Liver (tissue), 8 donors: ENCODE measurements at regions not wholly inside any gene's neighbourhood (a gene's known extent, or its start where the extent isn't known, plus 50 kb on each side); places are given as distances from the start of the nearest gene placed in this dataset.

Experiments
- DNase-seq: peaks from one replicate; pipeline ENCODE4 v3.0.0-alpha.2; 2017; ENCODE audit warnings: low spot score
- H3K27ac ChIP-seq, 2 donors: one replicate each; pipeline ENCODE4 v1.7.0; 2013; ENCODE audit warnings: inconsistent platforms in 2 of 2, low read length in 2 of 2, control low read depth in 1 of 2, low read depth in 1 of 2, mild to moderate bottlenecking in 1 of 2
- H3K27me3 ChIP-seq, 4 donors: one replicate each; pipeline versions ENCODE4 v1.6.1 to v1.7.0; 2013; ENCODE audit warnings: low read length in 3 of 4, inconsistent platforms in 1 of 4, mild to moderate bottlenecking in 1 of 4, moderate library complexity in 1 of 4; ENCODE audit not compliant: control insufficient read depth in 4 of 4, insufficient read depth in 4 of 4
- H3K36me3 ChIP-seq, 4 donors: one replicate each; pipeline versions ENCODE4 v1.6.1 to v1.7.0; 2013; ENCODE audit warnings: low read length in 3 of 4, mild to moderate bottlenecking in 3 of 4, low read depth in 1 of 4, moderate library complexity in 1 of 4; ENCODE audit not compliant: control insufficient read depth in 4 of 4, insufficient read depth in 3 of 4
- H3K4me1 ChIP-seq, 4 donors: one replicate each; pipeline versions ENCODE4 v1.6.1 to v1.7.0; 2013; ENCODE audit warnings: low read length in 3 of 4, mild to moderate bottlenecking in 3 of 4, moderate library complexity in 1 of 4; ENCODE audit not compliant: control insufficient read depth in 4 of 4, insufficient read depth in 4 of 4
- H3K4me3 ChIP-seq, 3 donors: one replicate each; pipeline versions ENCODE4 v1.6.1 to v1.7.0; 2013; ENCODE audit warnings: low read length in 3 of 3, control low read depth in 1 of 3, low read depth in 1 of 3, mild to moderate bottlenecking in 1 of 3
- H3K9ac ChIP-seq, 2 donors: one replicate each; pipeline ENCODE4 v1.7.0; 2013; ENCODE audit warnings: low read length in 2 of 2, mild to moderate bottlenecking in 2 of 2, moderate library complexity in 2 of 2, control low read depth in 1 of 2, low read depth in 1 of 2
- H3K9me3 ChIP-seq, 4 donors: one replicate each; pipeline versions ENCODE4 v1.6.1 to v1.7.0; 2013; ENCODE audit warnings: low read length in 3 of 4; ENCODE audit not compliant: control insufficient read depth in 4 of 4
- EGR1 ChIP-seq, 2 donors: IDR thresholded peaks; 2 replicates each; pipeline ENCODE4 v1.6.1; 2016 to 2018; ENCODE audit warnings: antibody characterized with exemption in 2 of 2, low read depth in 2 of 2
- FOXA1 ChIP-seq: IDR thresholded peaks from 2 replicates; pipeline ENCODE4 v1.6.1; 2016; ENCODE audit warnings: antibody characterized with exemption
- FOXA2 ChIP-seq: IDR thresholded peaks from 2 replicates; pipeline ENCODE4 v1.6.1; 2016; ENCODE audit warnings: antibody characterized with exemption
- GABPA ChIP-seq, 2 donors: IDR thresholded peaks in 1 of 2; conservative IDR thresholded peaks in 1 of 2; 2 replicates each; pipeline ENCODE4 v1.6.1; 2016; ENCODE audit warnings: antibody characterized with exemption in 2 of 2, mild to moderate bottlenecking in 1 of 2, moderate library complexity in 1 of 2
- HNF4A ChIP-seq, 2 donors: conservative IDR thresholded peaks; 2 replicates each; pipeline ENCODE4 v1.6.1; 2016; ENCODE audit warnings: antibody characterized with exemption in 2 of 2, mild to moderate bottlenecking in 2 of 2
- HNF4G ChIP-seq: IDR thresholded peaks from 2 replicates; pipeline ENCODE4 v1.6.1; 2016; ENCODE audit warnings: antibody characterized with exemption
- JUND ChIP-seq, 2 donors: IDR thresholded peaks; 2 replicates each; pipeline ENCODE4 v1.6.1; 2016; ENCODE audit warnings: antibody characterized with exemption in 2 of 2
- NR2F2 ChIP-seq: IDR thresholded peaks from 2 replicates; pipeline ENCODE4 v1.6.1; 2016; ENCODE audit warnings: antibody characterized with exemption
- RAD21 ChIP-seq, 2 donors: IDR thresholded peaks; 2 replicates each; pipeline ENCODE4 v1.6.1; 2016; ENCODE audit warnings: antibody characterized with exemption in 2 of 2, mild to moderate bottlenecking in 2 of 2
- RXRA ChIP-seq, 2 donors: IDR thresholded peaks; 2 replicates each; pipeline ENCODE4 v1.6.1; 2017 to 2018; ENCODE audit warnings: antibody characterized with exemption in 2 of 2, mild to moderate bottlenecking in 1 of 2
- SP1 ChIP-seq: IDR thresholded peaks from 2 replicates; pipeline ENCODE4 v1.6.1; 2018; ENCODE audit warnings: antibody characterized with exemption, mild to moderate bottlenecking
- YY1 ChIP-seq: IDR thresholded peaks from 2 replicates; pipeline ENCODE4 v1.6.1; 2016; ENCODE audit warnings: antibody characterized with exemption, mild to moderate bottlenecking
- WGBS: extraction: QIAGEN DNeasy Blood & Tissue Kit; methylation state at CpG from one replicate; pipeline ENCODE4 v1.1.7; 2013; 5-methylcytosine and 5-hydroxymethylcytosine counted together
- TF ChIP-seq, protein P1 (sequence below): IDR thresholded peaks from 2 replicates; pipeline ENCODE4 v1.6.1; 2016; ENCODE audit warnings: antibody characterized with exemption
- TF ChIP-seq, protein P2 (sequence below): IDR thresholded peaks from 2 replicates; pipeline ENCODE4 v1.6.1; 2016; ENCODE audit warnings: antibody characterized with exemption
- TF ChIP-seq, protein P3 (sequence below): fragments of 150-350 bp; IDR thresholded peaks from 2 replicates; pipeline ENCODE4 v1.5.1; 2017; ENCODE audit warnings: improper control_type of control experiment, low read depth, low read length; ENCODE audit not compliant: missing input control
- TF ChIP-seq, protein P4 (sequence below): IDR thresholded peaks from 2 replicates; pipeline ENCODE4 v1.6.1; 2016; ENCODE audit warnings: antibody characterized with exemption, mild to moderate bottlenecking
- donor health status: healthy.
- donor health status: healthy.
- donor health status: healthy.
- donor health status: healthy.
- donor health status: healthy.

DNA sequence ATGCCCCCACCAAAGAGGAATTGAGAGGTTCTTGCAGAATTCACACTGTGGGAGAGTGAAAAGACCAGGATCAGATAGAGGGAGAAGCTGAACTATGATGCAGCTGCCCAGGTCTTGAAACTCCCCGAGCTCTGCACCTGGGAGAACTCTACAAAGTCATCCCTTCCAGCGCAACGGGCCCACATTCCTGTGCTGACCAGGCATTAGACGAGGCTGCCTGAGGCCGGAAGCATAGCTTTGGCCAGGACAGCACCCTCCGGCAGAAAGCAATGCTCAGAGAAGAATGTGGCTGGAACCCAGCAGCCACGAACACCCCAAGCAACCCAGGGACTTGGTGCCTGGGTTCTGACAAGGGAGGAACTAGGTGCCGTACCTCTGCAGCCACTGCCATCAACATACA is 281.5 kb upstream of the CDH4 start:
- TF ChIP-seq, protein P1, sequence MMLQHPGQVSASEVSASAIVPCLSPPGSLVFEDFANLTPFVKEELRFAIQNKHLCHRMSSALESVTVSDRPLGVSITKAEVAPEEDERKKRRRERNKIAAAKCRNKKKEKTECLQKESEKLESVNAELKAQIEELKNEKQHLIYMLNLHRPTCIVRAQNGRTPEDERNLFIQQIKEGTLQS: no peak
- TF ChIP-seq, protein P2, sequence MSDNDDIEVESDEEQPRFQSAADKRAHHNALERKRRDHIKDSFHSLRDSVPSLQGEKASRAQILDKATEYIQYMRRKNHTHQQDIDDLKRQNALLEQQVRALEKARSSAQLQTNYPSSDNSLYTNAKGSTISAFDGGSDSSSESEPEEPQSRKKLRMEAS: no peak
- no peak for TF ChIP-seq NR2F2
- H3K9ac ChIP-seq: no peak overlapping the region

DNA sequence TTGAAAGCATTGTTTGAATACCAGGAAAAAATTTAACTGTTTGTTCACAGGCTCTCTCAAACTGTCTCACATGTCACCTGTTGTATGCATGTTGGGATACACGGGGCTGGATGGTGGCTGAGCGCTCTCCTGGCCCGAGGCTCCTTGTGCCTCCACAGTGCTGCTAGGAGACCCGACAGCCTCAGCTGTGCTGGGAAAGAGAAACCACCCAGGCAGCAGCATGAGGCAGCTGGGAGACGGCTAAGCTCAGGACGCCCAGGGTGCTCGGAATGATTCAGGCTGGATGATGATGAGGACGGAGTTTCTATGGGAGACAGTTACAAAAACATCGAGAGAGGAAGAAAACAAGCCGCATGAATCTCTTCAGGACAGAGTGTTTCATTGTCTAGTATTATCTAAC is 278.0 kb upstream of the CDH4 start:
- H3K4me1 ChIP-seq: no peaks in the 10 kb centered on the region
- TF ChIP-seq RAD21 (IDR thresholded peaks at IDR 0.05) (no peak), FOXA1 (no peak), SP1 (no peak), RXRA (IDR thresholded peaks at IDR 0.05) (no peak), HNF4G (no peak), HNF4A (conservative IDR thresholded peaks at IDR 0.05) (no peak), JUND (IDR thresholded peaks at IDR 0.05) (no peak), FOXA2 (no peak), NR2F2 (no peak), YY1 (no peak), GABPA (IDR thresholded peaks at IDR 0.05 in 1 of 2, conservative IDR thresholded peaks at IDR 0.05 in 1 of 2) (no peak), EGR1 (IDR thresholded peaks at IDR 0.05; ENCODE audit: low read depth in 2 of 2) (no peak)
- TF ChIP-seq, protein P2: no peak
- TF ChIP-seq, protein P3, sequence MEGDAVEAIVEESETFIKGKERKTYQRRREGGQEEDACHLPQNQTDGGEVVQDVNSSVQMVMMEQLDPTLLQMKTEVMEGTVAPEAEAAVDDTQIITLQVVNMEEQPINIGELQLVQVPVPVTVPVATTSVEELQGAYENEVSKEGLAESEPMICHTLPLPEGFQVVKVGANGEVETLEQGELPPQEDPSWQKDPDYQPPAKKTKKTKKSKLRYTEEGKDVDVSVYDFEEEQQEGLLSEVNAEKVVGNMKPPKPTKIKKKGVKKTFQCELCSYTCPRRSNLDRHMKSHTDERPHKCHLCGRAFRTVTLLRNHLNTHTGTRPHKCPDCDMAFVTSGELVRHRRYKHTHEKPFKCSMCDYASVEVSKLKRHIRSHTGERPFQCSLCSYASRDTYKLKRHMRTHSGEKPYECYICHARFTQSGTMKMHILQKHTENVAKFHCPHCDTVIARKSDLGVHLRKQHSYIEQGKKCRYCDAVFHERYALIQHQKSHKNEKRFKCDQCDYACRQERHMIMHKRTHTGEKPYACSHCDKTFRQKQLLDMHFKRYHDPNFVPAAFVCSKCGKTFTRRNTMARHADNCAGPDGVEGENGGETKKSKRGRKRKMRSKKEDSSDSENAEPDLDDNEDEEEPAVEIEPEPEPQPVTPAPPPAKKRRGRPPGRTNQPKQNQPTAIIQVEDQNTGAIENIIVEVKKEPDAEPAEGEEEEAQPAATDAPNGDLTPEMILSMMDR: no peak
- TF ChIP-seq, protein P4, sequence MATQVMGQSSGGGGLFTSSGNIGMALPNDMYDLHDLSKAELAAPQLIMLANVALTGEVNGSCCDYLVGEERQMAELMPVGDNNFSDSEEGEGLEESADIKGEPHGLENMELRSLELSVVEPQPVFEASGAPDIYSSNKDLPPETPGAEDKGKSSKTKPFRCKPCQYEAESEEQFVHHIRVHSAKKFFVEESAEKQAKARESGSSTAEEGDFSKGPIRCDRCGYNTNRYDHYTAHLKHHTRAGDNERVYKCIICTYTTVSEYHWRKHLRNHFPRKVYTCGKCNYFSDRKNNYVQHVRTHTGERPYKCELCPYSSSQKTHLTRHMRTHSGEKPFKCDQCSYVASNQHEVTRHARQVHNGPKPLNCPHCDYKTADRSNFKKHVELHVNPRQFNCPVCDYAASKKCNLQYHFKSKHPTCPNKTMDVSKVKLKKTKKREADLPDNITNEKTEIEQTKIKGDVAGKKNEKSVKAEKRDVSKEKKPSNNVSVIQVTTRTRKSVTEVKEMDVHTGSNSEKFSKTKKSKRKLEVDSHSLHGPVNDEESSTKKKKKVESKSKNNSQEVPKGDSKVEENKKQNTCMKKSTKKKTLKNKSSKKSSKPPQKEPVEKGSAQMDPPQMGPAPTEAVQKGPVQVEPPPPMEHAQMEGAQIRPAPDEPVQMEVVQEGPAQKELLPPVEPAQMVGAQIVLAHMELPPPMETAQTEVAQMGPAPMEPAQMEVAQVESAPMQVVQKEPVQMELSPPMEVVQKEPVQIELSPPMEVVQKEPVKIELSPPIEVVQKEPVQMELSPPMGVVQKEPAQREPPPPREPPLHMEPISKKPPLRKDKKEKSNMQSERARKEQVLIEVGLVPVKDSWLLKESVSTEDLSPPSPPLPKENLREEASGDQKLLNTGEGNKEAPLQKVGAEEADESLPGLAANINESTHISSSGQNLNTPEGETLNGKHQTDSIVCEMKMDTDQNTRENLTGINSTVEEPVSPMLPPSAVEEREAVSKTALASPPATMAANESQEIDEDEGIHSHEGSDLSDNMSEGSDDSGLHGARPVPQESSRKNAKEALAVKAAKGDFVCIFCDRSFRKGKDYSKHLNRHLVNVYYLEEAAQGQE: no peak
- TF ChIP-seq, protein P1: no peak
- peaks cover 0 to 2% (median 0%) of the 10 kb centered on the region in 4 donors for H3K36me3 ChIP-seq
- H3K9me3 ChIP-seq: peaks cover 0 to 4% (median 0%) of the 10 kb centered on the region in 4 donors
- no peak for DNase-seq
- H3K4me3 ChIP-seq: no peak overlapping the region
- 82% methylated on average over 10 of the region's 10 CpGs for WGBS
- H3K27me3 ChIP-seq: peaks cover 0 to 6% (median 2%) of the 10 kb centered on the region in 4 donors
- no peak overlapping the region for H3K9ac ChIP-seq
- H3K27ac ChIP-seq: no peak overlapping the region

More for the DNA sequence above, 281.5 kb upstream of the CDH4 start:
- Histone ChIP-seq H3K27me3 (peaks cover 0 to 9% (median 3%) of the 10 kb centered on the region in 4 donors), H3K4me3 (no peak overlapping the region), H3K9me3 (no peaks in the 10 kb centered on the region), H3K27ac (no peak overlapping the region), H3K36me3 (peaks cover 0 to 2% (median 0%) of the 10 kb centered on the region in 4 donors), H3K4me1 (no peaks in the 10 kb centered on the region)
- DNase-seq: no peak
- WGBS: 67% methylated on average over 8 of the region's 8 CpGs
